GM18517 (cell line): ENCODE measurements at regions not wholly inside any gene's neighbourhood (a gene's known extent, or its start where the extent isn't known, plus 50 kb on each side); places are given as distances from the start of the nearest gene placed in this dataset.

ENCODE experiments used
- ATAC-seq: cut with Tn5 transposase; IDR thresholded peaks from one replicate; pipeline ENCODE4 v1.9.1; 2021; ENCODE audit warnings: mild to moderate bottlenecking, moderate library complexity; ENCODE audit not compliant: unreplicated experiment

DNA sequence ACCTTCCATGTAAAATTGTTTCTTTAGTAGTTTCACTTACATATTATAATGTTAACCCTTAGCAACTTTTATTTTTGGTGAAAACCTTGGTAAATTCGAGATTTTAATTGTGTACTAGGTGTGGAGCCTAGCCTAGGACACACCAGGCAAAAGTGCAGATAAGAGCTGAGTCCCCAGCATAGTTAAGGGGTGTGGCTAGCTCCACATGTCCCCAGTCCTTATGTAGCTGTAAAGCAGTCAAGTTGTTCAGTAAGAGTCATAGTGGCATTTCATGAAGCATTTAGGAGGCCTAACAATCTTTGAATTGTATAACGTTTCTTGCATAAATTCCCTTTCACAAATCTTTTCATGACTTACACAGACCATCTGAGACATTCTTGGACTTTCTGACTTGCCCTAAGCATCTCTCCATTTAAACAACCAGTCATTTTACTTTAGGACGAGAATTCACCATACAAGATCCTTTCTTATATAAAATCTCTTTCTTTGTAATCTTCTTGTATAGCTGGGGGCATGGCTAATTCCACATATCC, 53.8 kb upstream of the INHBA start:
- ATAC-seq = no peak

DNA sequence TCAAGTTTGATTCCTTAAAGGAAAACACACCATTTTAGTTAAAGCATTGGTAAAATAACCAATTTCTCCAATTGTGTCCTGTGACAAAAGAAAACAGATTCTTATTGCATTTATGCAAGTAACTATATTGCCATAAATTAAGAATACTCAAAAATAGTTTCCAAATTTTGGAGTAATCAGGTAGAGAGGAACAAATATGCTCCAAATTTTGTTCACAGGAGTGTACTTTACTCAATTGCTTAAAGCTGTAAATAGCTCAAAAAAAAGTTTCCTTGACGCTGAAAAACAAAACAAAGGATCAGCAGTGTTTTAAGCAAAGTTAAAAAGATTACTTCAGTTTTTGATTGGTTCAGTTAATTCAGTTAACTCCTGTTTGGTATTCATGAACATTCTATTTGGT, 52.2 kb upstream of the INHBA start:
- ATAC-seq = no peak

DNA sequence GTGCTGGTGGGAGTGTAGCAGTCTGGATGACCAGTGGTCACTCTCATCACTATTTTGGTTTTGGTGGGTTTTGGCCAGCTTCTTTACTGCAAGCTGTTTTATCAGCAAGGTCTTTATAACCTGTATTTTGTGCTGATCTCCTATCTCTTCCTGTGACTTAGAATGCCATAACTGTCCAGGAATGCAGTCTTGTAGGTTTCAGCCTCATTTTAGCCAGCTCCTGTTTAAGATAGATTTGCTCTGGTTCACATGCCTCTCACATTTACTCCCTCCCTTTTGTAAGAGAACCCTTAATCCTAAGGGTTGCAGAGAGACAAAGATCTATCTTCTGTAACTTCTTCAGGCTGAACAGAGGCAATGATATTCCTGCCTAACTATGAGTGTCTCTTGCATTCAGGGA, 51.2 kb upstream of the INHBA start:
- no peak for ATAC-seq
